HG03060 (cell line): ENCODE measurements at regions not wholly inside any gene's neighbourhood (a gene's known extent, or its start where the extent isn't known, plus 50 kb on each side); places are given as distances from the start of the nearest gene placed in this dataset.
"Not testable (repeated sequence)": the region's sequence is repeated elsewhere in the genome, so short reads cannot be mapped to it uniquely, and the experiment has no call there.

ENCODE experiments used
- ATAC-seq: cut with Tn5 transposase; IDR thresholded peaks from one replicate; pipeline ENCODE4 v1.9.1; 2021; ENCODE audit warnings: low read depth, moderate number of reproducible peaks; ENCODE audit not compliant: unreplicated experiment

DNA sequence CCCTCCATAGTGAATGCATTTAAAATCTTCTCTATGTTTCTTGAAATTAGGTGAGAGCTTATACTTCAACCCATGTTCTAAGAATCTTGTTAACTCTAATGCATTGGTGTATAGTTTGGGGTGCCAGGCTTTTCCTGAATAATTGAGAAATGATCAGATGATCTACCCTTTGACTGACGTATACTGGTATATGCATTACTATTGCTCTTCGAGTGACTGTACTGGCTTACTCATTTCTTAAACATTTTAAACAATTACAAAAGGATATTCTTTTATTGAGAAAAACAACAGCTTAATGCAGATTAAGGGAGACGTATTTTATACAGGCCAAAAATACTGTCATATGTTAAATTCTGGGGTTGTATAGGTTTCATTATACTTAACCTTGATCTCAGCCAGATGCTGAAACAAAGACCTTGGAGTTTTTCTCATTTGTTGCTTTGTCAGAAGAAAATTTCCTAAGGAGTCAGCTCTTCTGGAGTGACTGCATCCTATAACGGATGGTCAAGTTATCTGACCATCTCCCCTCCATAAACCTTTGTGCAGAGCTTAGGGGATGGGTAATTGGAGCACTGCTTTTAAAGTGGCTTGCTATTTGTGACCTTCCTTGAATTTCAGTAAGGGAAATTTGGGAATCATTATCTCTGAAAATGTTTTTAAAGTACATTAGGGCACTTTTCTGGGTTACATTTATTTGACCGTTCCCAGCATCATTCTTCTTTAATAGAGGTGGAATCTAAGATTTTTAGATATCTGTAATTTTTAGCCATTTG is 507.6 kb downstream of the PCNX1 start:
- no peak for ATAC-seq

DNA sequence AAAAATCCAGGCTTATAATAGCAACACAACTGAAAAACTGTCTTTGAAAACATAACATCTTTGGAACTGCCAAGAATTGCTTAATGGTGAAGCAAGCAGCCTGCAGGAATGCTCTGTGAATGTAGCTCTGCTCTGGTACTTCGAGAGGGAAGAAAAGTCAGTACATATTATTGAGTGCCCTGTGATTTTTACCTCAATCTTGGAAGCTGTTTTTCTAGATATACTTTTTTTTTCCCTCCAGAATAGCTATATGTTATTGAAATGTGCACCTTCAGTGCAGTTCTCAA is 508.1 kb downstream of the PCNX1 start:
- ATAC-seq: no peak

DNA sequence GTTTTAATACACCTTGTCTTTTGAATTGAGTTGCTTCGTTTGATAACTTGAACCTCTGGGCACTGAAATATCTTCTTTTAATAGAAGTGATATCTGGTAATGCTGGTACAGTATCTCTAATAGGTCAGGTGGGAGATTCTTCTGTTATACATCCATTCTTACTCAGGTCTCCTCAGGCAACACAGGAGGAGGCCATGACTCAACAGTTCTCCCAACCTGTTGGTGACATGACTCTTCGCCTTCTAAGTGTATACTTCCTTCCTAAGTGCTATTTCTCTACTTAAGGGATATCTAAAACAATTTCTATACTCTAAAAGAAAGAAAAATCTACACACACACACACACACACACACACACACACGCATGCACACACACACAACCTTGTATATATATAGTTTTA is 509.1 kb downstream of the PCNX1 start:
- no peak for ATAC-seq

DNA sequence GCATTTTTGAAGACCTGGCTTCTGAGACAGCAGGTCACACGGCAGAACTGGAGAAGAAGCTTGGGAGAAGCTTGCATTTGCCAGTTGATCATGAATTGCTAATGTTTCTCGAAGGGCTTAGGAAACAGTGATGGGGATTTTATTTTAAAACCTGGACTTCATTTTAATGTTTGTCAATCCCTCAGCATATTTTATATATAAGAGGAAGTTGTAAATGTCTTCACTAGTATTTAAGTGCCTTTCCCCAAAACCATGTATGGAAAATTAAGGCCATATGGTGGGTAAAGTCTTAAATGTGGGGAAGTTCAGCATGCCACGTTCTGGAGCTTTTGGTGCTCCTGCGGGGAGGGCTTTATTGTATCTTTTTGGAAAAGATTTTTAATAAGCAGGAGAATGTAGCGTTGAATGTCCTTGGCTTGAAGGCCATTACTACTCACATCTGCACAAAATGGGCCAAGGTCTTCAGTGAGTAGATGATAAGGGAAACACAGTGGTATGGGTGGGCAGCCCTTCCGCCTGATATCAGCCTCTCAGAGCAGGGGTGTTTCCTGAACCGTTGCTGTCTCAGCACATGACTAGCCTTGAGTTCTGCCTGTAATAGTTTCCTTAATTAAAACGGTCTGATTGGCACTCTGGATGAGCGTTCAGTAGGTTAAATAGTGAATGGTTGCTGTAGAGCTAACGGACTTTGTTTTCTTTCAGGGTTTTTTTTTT is 511.4 kb downstream of the PCNX1 start:
- ATAC-seq: no peak

DNA sequence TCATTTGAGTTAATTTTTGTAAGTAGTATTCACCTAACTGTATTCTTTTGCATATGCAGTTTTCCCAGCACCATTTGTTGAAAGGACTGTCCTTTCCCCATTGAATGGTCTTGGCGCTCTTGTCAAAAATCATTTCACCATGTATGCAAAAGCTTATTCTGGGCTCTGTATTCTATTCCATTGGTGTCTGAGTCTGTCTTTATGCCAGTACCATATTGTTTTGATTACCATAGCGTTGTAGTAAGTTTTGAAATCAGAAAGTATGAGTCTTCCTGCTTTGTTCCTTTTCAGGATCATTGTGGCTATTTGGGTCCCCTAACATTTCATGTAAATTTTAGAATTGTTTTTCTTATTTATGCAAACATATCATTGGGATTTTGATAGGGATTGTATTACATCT is 508.7 kb upstream of the RGS6 start:
- ATAC-seq: no peak

DNA sequence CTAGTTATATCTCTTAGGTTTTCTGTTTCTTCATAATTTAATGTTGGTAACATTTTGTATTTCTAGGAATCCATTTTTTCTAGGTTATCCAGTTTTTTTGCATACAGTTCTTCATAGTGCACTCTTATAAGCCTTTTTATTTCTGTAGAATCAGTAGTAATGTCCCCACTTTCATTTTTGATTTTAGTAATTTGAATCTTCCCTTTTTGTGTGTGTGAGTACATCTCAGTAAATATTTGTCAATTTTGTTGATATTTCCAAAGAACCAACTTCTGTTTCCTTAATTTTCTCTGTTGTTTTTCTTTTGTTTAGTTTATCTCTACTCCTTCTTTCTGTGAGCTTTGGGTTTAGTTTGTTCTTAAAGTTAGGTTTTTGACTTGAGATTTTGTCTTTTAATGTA is 507.3 kb upstream of the RGS6 start:
- no peak for ATAC-seq

DNA sequence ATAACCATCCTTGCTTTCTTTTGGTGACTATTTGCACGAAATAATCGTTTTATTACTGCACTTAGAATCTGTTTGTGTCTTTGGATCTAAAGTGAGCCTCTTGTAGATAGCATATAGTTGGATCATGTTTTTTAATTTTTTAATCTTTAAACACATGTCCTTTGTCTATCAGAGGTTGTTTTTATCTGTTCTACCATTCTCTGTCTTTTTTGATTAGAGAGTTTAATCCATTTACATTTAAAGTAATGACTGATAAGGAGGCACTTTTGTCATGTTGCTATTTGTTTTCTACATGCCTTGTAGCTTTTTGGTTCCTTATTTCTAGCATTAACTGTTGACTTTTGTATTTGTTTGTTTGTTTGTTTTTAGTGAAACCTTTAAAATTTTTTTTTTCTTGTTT is 506.2 kb upstream of the RGS6 start:
- no peak for ATAC-seq

DNA sequence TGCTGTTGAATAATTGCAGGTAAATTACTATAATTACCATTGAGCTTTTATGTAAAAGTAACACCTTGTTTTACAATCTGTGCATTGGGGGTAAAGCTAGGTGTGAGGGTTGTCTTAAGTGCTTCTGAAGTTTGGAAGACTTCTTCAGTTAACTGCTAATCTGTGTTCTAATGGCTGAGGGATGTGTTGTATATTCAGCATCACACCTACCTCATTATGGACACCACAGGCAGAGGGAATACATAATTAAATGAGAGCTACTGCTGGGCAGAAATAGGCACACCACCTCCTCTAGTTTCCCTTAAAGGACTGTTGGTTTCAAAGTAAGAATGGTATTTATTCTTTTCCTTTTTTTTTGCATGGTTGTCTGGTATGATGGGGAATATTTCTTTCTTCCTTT is 502.3 kb upstream of the RGS6 start:
- no peak for ATAC-seq

DNA sequence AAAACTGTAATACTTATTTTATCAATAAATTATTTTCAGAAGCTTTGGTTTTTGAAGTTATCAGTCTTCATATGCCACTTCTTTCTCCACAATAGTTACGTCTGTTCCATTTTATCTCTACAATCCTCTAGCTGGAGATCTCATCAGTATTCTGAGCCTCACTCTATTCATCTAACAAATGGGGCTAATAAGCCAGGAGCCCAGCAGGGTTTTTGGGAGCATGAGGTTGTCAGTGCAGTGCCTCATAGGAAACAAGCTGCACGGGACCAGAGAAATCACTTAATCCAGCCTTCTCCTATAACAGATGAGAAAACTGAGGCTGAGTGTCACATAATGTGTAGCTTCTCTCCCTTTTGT is 501.9 kb upstream of the RGS6 start:
- no peak for ATAC-seq

DNA sequence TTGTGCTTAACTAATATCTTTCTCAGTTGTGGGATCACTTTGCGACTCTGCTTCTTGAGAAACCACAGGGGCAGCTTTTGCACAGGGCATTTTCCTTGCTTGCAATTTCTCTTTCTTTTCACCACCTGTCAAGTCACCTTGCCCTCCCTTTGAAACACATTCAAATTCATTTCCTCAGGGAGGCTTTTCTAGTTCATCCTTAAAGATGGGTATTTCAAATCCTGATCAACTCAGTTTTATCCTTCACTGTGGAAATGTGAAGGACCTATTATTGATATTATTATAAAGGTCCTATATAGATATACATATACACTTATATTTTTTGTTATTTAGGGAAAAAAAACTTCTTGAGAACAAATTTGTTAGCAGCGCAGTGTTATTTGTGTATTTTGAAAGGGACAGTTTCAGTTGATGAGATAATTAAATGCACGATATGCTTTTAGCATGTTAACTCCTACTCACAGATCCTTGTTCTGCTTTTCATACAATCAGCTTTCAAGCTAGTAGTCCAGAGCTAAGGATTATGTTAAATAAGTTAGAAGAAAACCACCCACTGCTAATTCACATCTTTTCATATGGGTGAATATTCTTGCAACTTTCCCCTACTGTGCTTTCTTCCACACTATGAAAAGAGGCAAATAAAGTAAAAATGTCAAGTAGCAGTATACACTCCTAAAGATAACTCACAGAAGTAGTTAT is 501.4 kb upstream of the RGS6 start:
- ATAC-seq: no peak

DNA sequence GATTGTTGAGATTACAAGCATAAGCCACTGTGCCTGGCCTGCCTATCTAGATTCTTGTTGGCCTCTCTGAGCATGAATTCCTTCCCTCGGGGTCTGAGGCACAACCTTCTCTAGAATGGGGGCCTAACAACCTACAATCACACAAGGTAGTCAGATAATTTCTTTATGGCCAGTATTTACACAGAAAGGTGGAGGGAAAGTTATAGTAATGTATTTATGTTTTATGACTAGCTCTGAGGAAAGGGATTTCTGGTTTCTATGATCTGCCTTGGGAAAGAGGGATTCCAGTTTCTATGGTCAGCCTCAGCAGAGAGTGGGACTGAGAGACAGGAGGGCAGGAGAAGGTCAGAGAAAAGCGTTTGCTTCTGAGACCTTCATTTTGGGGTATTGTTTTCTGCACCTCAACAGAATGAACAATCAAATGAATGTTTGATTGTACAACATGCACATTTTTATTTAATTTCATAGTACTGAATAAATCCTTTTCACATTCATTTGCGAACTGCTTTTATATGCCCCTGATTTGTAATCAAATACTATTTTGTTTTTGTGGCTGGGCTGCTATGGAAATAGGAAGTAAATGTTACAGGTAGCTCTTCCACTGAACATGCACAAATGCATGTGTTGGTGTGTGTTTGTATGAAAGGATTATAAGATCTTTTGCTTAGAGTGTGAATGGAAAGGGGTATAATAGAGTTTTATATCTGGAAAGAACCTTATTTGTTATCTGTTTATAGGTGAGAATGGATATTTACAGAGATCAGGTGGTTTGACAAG is 499.7 kb upstream of the RGS6 start:
- ATAC-seq: no peak

DNA sequence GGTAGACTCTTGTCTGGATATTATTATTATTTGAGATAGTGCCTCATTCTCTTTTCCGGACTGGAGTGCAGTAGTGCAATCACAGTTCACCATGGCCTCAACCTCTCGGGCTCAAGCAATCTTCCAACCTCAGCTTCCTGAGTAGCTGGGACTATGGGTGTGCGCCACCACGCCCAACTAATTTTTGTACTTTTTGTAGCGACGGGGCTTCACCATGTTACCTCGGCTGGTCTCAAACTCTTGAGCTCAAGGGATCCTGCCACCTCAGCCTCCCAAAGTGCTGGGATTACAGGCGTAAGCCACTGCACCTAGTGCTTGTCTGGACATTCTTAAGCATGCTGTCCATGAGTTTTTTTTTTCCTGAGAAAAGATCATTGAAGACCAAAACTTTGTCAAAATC is 498.9 kb upstream of the RGS6 start:
- no peak for ATAC-seq

DNA sequence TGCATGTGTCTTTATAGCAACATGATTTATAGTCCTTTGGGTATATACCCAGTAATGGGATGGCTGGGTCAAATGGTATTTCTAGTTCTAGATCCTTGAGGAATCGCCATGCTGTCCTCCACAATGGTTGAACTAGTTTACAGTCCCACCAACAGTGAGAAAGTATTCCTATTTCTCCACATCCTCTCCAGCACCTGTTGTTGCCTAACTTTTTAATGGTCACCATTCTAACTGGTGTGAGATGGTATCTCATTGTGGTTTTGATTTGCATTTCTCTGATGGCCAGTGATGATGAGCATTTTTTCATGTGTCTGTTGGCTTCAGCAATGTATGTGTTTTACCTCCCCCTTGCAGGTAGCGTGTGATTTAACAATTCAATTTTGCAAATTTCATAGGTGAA is 496.6 kb upstream of the RGS6 start:
- not testable (repeated sequence) for ATAC-seq

DNA sequence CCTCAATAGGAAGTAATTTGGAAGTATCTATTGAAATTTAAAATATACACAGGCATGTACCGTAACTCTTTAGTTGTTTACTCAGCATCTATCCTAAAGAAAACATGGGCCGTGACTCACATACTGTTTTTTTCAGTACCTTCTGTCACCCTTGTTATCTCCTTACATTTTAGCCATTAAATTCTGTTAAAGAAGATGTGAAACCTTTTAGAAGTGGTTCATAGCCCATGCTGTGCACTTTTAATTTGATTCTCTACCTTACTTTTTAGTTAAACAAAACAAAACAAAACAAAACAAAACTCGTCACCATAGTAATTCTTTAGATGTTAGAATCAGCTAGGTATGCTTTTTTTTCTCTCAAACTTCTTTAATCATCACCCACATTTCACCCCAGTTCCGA is 494.4 kb upstream of the RGS6 start:
- no peak for ATAC-seq

DNA sequence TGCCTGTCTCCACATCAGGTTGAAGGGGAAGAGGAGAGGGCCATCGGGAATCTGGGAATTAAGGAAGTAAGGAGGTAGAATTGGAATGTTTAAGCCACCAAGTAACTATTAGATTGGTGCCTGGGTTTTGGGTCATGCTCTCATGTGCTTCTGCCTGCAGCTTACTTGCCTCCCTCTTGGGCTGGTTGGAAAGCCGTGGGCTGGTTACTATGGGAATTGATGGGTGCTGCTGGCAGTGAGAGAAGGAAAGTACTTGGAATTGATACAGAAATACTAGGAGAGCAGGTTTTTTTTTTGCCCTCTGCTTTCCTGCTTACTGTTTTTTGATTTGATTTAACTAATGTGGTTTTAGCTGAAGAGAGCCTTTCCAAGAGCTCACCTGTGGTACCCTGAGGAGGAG is 493.5 kb upstream of the RGS6 start:
- no peak for ATAC-seq

DNA sequence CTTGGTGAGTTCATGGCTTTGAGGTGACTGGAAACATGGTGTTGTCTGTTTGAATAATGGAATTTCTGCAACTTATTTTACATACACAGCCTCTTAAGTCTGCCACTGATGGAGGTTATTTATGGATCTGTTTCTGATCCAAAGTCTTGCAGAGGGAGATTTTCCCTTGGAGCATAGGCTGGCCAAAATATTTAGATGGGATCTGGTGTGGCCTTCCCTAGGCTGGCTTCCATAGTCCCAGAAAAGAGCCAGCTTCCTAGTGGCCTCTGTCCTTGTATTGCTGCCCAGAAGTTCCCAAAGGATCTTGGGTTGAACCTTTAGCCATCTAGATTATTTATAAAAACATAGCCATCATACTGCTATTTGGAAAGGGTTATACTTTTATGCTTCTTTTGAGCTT is 491.1 kb upstream of the RGS6 start:
- ATAC-seq: no peak

DNA sequence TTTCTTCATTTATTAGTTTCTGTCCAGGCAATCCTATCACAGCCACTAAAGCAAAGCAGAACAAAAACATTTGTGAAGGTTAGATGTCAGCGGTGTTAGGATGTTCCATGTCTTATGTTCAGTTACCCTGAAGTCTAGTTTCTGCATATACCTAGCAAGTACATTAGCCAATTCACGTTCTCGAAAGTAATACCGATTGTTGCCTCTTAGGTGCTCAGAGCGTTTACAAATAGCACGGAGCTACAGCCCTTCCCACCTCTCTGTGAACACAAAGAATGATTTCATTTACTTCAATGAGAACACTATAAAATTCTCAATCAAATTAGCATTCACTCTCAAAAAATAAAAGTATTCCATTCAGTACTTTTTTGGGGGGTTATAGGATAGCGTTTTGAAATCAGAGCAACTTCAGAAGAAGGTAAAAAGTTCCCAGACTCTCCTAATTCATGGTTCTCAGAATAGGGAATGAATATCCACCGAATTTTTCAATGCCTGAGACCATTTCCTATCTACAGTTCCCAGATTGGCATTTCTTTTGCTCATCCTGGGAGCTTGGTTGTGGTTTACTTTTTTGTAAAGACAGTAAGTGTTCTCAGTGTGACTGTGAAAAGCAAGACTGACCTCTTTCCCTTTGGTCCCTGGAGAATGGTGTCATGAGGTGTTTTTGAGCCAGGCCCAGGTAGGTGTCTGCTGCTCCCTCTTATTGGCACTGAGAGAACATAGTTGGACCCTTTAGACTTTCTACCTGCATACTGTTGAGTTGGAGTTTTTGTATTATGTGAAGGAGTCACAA is 488.0 kb upstream of the RGS6 start:
- no peak for ATAC-seq

DNA sequence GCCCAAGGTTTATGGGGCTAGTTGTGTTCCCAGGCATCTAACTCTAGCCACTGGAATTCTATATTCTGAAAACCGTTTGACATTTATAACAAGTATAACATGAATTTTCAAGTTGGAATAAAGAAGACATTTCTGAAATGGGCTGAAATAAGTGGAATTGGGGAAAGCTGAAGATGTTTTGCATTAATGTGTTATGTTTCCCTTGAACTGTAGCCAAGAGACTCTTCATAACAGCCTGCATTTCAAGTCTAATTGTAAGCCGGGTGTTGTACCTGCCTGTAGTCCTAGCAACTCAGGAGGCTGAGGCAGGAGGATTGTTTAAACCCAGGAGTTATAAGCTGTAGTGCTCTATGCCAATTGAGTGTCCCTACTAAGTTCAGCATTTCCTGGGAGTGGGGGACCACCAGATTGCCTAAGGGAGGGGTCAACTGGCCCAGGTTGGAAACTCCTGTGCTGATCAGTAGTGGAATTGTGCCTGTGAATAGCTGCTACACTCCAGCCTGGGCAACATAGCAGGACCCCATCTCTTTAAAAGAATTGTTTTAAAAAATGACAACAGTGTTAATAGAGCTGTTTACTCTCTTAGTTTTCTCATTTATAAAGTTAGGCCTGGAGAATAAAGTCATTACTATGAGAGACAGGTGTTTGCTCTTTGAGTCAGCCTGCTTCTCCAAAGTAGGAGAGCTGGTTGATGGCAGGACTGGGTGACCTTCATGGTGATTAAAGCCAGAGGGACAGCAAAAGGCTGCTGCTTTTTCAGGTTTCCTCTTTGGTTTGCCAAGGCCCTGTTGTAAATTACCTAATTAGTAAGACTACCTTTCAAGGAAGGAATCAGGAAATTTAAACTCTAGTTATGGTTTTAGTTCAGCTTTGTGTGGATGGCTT is 483.6 kb upstream of the RGS6 start:
- ATAC-seq: no peak

DNA sequence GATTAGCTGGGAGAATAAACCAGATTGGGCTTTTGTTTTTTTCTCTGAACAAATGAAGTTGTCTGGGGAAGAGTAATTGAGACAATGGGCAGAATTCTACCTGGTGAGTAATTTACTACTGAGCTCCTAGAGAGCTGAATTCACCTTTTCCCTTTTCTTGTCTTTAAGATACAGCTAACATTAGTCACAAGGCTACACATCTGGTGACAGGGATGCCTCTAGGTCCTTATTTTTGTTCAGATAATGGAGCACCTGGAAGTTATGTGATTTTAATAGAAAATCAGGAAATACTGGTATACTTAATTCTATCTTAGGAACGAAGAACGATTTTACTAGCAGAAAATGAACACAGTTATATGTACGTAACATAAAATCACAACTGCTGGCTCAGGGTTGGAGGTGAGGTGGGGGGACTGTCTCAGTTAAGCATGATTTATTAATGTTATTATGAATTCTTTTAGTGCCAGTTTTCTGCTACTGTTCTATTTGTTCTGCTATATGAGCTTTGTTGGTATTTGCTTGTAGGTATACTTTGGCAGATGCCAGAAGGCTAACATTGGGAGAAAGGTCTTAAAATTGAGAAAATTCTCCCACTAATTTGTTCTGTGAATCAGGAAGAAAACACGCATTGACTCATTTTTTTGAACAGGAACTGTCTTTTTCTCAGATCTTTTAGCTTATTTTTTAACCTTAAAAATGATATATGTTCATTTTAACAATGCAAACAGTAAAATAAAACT is 482.7 kb upstream of the RGS6 start:
- no peak for ATAC-seq
